Panc1 (cell line): ENCODE measurements at regions not wholly inside any gene's neighbourhood (a gene's known extent, or its start where the extent isn't known, plus 50 kb on each side); places are given as distances from the start of the nearest gene placed in this dataset.

Experiments used
- ATAC-seq: fragments of 200-7000 bp; cut with Tn5 transposase; 2 replicates; pipeline ENCODE4 v1.9.1; 2020; ENCODE audit warnings: mild to moderate bottlenecking, moderate library complexity
- BruUV-seq: library from RNA; stranded (reverse); fragments of 400-500 nt; replicated peaks from 2 replicates; lab custom pipeline; 2021; lab: Mats Ljungman, UMichigan
- CTCF ChIA-PET: fragments of 300-600 bp; sonication (Branson Sonifier 250); formaldehyde crosslinking; loops from one replicate; lab custom pipeline; 2022; ENCODE audit warnings: antibody characterized with exemption; lab: Charles Lee
- POLR2A ChIA-PET: fragments of 300-600 bp; sonication (Branson Sonifier 250); formaldehyde crosslinking; loops from one replicate; lab custom pipeline; 2022; ENCODE audit warnings: antibody characterized with exemption; lab: Charles Lee
- DNase-seq: peaks from one replicate; pipeline ENCODE4 v3.0.0-alpha.2; 2010; ENCODE audit warnings: low read depth, low spot score
- H3K27ac ChIP-seq: 2 replicates; pipeline ENCODE4 v1.5.1; 2011; ENCODE audit warnings: mild to moderate bottlenecking, low read length, inconsistent platforms
- H3K27me3 ChIP-seq: fragments of 200-500 bp; sonication (Bioruptor generic); 2 replicates; pipeline ENCODE4 v1.6.0; 2014; ENCODE audit warnings: low read length, inconsistent platforms; ENCODE audit not compliant: control insufficient read depth, insufficient read depth
- H3K36me3 ChIP-seq: fragments of 200-500 bp; sonication (Bioruptor generic); 2 replicates; pipeline ENCODE4 v1.5.1; 2014; ENCODE audit warnings: inconsistent platforms, mild to moderate bottlenecking, low read length, moderate library complexity; ENCODE audit not compliant: control insufficient read depth, insufficient read depth
- H3K4me1 ChIP-seq: 2 replicates; pipeline ENCODE4 v1.5.1; 2011; ENCODE audit warnings: inconsistent platforms, mild to moderate bottlenecking, low read length, moderate library complexity; ENCODE audit not compliant: control insufficient read depth, insufficient read depth
- H3K4me3 ChIP-seq, 2 experiments: 2 replicates each; pipeline ENCODE4 v1.5.1; 2011 to 2012; ENCODE audit warnings: low read depth in 2 of 2, low read length in 2 of 2, mild to moderate bottlenecking in 2 of 2, inconsistent platforms in 1 of 2, moderate library complexity in 1 of 2
- H3K9me3 ChIP-seq: fragments of 200-500 bp; sonication (Bioruptor generic); 2 replicates; pipeline ENCODE4 v1.5.1; 2014; ENCODE audit warnings: low read depth, mild to moderate bottlenecking, inconsistent platforms, low read length, moderate library complexity; ENCODE audit not compliant: control insufficient read depth, insufficient read depth
- POLR2AphosphoS5 ChIP-seq: IDR thresholded peaks from 2 replicates; pipeline ENCODE4 v1.6.1; 2012; ENCODE audit warnings: mild to moderate bottlenecking, low read depth, low read length, moderate library complexity
- SIN3A ChIP-seq: IDR thresholded peaks from 2 replicates; pipeline ENCODE4 v1.6.1; 2012; ENCODE audit warnings: low read depth, mild to moderate bottlenecking, low read length, moderate library complexity, borderline replicate concordance; ENCODE audit not compliant: insufficient read depth
- TCF7L2 ChIP-seq: IDR thresholded peaks from 2 replicates; pipeline ENCODE4 v1.6.1; 2011; ENCODE audit warnings: mild to moderate bottlenecking, low read depth, low read length, inconsistent platforms
- in situ Hi-C: cut with HindIII; loops from 2 replicates; pipeline ENCODE4 v1.10.0; 2016; ENCODE audit warnings: low sequenced_read_pairs, low pct_unique_long_range_greater_than_20kb
- intact Hi-C: fragments of 100-400 bp; cut with micrococcal nuclease; formaldehyde crosslinking; loops from one replicate; pipeline ENCODE4 v1.10.0; 2022; ENCODE audit not compliant: unreplicated experiment
- TF ChIP-seq, protein P1 (sequence below): fragments of 450-650 bp; IDR thresholded peaks from 2 replicates; pipeline ENCODE4 v1.5.1; 2017; ENCODE audit warnings: mild to moderate bottlenecking
- TF ChIP-seq, protein P2 (sequence below), 2 experiments: IDR thresholded peaks; 2 replicates each; pipeline ENCODE4 v1.6.1; 2011 to 2012; ENCODE audit warnings: low read depth in 2 of 2, control low read depth in 1 of 2, low read length in 1 of 2, mild to moderate bottlenecking in 1 of 2, moderate library complexity in 1 of 2; ENCODE audit not compliant: insufficient read depth in 1 of 2

DNA sequence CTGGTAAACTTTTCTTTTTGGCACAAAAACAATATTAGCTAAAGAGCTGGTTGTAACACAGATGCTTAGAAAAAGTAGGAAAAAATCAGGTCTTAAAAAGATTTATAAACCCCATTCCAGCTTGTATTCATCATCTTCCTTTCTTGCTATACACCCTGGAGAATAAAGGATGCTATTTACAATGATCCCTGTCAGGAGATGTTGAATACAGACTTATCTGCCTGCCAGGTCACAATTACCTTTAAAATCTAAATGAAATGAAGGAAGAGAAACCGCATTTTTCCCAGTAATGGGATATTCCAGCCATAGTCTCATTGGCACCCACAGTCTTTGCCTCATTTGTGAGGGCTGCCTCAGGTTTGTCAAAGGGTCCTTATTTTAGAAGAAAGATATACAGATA, 394.1 kb upstream of the WWC1 start:
- Histone ChIP-seq H3K9me3 (no peaks in the 10 kb centered on the region), H3K27ac (no peak overlapping the region), H3K4me3 (no peak overlapping the region), H3K4me1 (no peaks in the 10 kb centered on the region), H3K36me3 (no peaks in the 10 kb centered on the region), H3K27me3 (no peaks in the 10 kb centered on the region)
- DNase-seq, result no peak
- ChIA-PET CTCF (no interaction called here), POLR2A (no interaction called here)
- BruUV-seq, result no TSS peak
- intact Hi-C loops (no loop called here), in situ Hi-C loops (no loop called here)
- ATAC-seq, result no peak
- no peak for TF ChIP-seq SIN3A
- TF ChIP-seq, protein P1, sequence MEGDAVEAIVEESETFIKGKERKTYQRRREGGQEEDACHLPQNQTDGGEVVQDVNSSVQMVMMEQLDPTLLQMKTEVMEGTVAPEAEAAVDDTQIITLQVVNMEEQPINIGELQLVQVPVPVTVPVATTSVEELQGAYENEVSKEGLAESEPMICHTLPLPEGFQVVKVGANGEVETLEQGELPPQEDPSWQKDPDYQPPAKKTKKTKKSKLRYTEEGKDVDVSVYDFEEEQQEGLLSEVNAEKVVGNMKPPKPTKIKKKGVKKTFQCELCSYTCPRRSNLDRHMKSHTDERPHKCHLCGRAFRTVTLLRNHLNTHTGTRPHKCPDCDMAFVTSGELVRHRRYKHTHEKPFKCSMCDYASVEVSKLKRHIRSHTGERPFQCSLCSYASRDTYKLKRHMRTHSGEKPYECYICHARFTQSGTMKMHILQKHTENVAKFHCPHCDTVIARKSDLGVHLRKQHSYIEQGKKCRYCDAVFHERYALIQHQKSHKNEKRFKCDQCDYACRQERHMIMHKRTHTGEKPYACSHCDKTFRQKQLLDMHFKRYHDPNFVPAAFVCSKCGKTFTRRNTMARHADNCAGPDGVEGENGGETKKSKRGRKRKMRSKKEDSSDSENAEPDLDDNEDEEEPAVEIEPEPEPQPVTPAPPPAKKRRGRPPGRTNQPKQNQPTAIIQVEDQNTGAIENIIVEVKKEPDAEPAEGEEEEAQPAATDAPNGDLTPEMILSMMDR, result no peak
- TF ChIP-seq POLR2AphosphoS5, result no peak
- TF ChIP-seq, protein P2, sequence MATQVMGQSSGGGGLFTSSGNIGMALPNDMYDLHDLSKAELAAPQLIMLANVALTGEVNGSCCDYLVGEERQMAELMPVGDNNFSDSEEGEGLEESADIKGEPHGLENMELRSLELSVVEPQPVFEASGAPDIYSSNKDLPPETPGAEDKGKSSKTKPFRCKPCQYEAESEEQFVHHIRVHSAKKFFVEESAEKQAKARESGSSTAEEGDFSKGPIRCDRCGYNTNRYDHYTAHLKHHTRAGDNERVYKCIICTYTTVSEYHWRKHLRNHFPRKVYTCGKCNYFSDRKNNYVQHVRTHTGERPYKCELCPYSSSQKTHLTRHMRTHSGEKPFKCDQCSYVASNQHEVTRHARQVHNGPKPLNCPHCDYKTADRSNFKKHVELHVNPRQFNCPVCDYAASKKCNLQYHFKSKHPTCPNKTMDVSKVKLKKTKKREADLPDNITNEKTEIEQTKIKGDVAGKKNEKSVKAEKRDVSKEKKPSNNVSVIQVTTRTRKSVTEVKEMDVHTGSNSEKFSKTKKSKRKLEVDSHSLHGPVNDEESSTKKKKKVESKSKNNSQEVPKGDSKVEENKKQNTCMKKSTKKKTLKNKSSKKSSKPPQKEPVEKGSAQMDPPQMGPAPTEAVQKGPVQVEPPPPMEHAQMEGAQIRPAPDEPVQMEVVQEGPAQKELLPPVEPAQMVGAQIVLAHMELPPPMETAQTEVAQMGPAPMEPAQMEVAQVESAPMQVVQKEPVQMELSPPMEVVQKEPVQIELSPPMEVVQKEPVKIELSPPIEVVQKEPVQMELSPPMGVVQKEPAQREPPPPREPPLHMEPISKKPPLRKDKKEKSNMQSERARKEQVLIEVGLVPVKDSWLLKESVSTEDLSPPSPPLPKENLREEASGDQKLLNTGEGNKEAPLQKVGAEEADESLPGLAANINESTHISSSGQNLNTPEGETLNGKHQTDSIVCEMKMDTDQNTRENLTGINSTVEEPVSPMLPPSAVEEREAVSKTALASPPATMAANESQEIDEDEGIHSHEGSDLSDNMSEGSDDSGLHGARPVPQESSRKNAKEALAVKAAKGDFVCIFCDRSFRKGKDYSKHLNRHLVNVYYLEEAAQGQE (IDR thresholded peaks at IDR 0.05; ENCODE audit: insufficient read depth in 1 of 2, low read depth in 2 of 2, low read length in 1 of 2), result no peak
- TF ChIP-seq TCF7L2, result no peak

DNA sequence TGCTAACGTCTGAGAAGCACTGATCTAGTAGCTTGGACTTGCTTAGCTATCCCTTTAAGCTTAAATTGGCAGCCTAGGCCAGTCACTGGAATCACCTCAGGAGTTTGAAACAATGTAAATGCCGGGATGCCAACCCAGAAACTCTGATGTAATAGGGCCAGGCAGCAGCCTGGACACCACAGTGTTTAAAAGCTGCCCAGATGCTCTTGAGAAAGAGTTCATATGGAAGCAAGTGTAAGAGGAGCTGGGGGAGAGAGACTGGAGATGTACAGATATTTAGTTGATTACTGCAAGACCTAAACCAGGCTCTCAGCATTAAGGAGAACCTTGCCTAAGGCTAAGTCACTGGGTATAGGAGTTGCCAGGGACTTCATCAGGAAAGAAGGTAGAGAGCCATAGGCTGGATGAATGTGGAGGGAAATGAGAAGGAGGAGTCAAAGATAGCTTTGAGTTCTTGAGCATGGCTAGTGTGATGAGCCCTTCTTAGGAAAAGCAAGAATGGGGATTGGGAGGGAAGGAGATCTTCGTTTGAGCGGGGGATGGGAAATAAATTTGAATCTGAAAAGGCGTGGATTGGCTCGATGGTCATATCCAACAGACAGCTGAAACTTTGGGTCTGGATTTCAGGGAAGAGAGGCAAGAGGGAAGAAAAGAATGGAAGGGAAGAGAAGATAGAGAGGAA, 392.9 kb upstream of the WWC1 start:
- TF ChIP-seq SIN3A (no peak), TCF7L2 (no peak), POLR2AphosphoS5 (no peak)
- TF ChIP-seq, protein P2 (IDR thresholded peaks at IDR 0.05; ENCODE audit: insufficient read depth in 1 of 2, low read depth in 2 of 2, low read length in 1 of 2), result no peak
- TF ChIP-seq, protein P1, result no peak
- POLR2A ChIA-PET, result no interaction called here
- H3K4me3 ChIP-seq, result no peak overlapping the region
- no peaks in the 10 kb centered on the region for H3K36me3 ChIP-seq
- in situ Hi-C loops (no loop called here), intact Hi-C loops (no loop called here)
- ATAC-seq, result no peak
- CTCF ChIA-PET, result no interaction called here
- BruUV-seq, result no TSS peak
- DNase-seq, result no peak
- no peaks in the 10 kb centered on the region for H3K27me3 ChIP-seq
- no peaks in the 10 kb centered on the region for H3K4me1 ChIP-seq
- H3K27ac ChIP-seq, result no peak overlapping the region
- H3K9me3 ChIP-seq, result no peaks in the 10 kb centered on the region
